ENCODE measurements at regions not wholly inside any gene's neighbourhood (a gene's known extent, or its start where the extent isn't known, plus 50 kb on each side); places are given as distances from the start of the nearest gene placed in this dataset.
"Not testable (repeated sequence)": the region's sequence is repeated elsewhere in the genome, so short reads cannot be mapped to it uniquely, and the experiment has no call there.

DNA sequence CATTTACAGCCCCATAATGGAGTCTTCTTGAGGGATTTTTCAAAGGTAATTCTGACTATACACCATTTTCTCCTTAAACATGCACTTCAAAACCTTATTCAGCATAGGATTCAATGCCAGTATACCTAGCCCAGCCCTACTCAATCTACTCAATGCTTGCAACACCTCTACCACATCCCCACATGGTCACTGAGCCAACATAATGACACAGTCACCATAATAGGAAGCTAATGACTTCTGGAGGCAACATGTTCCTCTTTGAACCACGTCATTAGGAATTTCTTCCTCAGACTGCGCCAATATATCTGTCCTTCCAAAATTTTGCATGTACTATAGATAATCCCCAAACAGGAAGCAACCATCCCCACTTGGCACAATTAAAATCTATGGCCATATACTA is 153.9 kb upstream of the SETMAR start:
- DNase-seq (ENCODE audit: low read depth): no peak

DNA sequence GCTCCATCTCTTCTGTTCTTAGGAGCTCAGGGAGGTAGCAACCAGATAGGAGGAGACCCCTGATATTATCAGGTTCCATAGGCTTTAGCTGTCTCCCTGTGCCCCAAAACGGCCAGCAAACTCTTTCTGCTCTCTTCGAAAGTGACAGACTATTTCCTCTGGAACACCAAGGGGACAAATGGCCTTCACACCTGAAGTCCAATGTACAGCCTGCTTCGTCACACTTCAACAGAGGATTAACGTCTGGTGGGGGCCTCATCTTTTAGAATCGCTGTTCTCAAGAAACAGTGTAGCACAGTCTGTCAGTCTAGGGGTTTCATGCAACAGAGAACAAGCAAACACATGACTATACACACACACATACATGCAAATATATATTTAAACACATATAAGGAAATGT is 152.4 kb upstream of the SETMAR start:
- no peak for DNase-seq (ENCODE audit: low read depth)

DNA sequence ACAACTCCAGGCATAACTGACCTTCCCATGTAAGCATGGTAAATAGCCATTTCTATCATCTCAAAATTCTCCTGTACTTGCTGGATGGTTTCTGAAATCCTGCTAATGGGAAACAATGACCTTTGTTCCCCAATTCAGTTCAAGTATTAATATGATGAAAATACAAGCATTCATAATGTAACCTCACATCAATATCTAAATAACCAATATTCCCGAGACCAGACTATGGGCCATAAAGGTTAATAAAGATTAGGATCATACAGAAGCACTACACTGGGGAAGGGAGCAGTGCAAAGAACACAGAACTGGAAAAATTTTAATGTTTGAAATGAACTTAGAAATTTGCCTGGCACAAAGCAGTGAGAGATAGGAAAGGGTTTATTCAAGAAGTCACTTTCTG is 151.3 kb upstream of the SETMAR start:
- DNase-seq (ENCODE audit: low read depth): no peak

DNA sequence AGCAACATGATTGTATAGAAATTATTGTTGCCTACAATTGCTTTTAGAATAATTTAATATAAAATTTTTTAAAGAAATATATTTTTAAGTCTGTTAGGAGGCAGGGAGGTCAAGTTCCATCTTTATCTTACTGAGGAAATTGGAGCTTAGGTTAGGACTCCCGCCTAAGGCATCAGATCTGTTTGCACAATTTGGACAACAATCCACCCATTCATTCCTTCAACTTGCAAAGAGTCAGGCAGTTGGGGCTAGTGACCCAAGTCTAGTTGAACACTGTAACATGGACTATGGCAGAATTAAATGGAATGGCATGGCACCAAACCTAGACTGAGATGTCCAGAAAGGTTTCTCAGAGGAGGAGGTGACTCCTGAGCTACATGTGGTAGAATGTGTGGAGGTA is 149.4 kb upstream of the SETMAR start:
- no peak for DNase-seq (ENCODE audit: low read depth)

DNA sequence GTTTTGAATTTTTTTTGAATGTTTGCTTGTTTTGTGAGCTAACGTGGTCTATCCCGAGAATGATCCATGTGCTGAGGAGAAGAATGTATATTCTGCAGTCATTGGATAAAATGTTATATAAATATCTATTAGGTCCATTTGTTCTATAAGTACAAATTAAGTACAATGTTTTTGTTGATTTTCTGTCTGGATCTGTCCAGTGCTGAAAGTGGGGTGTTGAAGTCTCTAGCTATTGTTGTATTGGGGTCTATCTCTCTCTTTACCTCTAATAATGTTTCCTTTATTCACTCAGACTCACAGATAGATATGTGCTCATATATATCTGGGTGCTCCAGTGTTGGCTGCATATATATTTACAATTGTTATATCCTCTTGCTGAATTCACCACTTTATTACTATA is 144.8 kb upstream of the SETMAR start:
- DNase-seq (ENCODE audit: low read depth): no peak

DNA sequence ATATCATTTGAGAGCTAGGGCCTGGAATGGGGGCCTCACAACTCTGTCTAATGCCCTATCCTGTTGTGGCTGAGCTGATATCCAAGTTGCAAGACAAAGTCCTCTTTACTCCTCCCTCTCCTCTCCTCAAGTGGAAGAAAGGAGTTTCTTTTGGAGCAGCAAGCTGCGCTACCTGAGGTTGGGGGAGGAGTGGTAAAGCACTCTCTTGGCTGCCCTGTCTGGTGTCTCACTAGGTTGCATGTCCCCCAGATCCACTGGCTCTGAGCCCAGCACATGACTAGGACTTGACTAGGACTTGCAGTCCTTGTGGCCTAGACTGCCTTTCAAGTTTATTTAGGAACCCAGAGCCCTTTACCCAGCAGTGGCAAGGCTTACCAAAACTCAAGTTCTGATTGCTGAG is 141.1 kb upstream of the SETMAR start:
- DNase-seq (ENCODE audit: low read depth): no peak

DNA sequence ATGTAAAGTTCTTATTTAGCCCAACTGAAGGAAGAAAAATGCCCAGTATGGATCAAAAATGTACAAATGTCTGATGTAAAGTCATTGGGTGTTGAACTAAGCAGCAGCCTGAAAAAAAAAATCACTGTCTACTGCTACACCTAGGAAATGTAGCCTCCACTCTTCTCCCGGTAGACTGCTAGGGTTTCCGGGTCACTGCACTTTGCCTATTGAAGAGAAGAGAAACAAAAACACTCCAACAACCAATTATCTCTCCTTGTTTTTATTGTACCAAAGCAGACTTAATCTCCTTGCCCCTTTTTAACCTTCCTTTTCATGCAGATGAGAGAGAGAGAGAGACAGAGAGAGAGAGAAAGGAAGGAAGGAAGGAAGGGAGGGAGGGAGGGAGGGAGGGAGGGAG is 140.2 kb upstream of the SETMAR start:
- no peak for DNase-seq (ENCODE audit: low read depth)

DNA sequence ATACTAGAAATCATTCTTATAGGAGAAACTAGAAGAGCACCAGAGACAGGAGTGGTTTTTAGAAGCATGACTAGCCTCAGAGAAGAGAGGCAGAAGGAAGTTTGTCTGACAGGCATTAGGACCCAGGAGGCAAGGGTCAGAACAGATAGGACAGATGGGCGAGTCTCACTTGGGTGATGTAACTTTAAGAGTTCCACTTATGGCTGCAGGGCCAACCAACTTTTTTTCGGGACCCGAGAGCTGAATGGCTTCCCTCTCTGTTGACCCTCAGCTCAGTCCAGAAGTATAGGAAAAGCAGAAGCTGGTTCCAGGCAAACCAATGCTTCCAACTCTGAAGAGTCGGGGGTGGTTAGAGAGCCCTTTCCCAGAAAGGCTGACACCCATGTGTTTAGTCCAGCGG is 136.6 kb upstream of the SETMAR start:
- no peak for DNase-seq (ENCODE audit: low read depth)

DNA sequence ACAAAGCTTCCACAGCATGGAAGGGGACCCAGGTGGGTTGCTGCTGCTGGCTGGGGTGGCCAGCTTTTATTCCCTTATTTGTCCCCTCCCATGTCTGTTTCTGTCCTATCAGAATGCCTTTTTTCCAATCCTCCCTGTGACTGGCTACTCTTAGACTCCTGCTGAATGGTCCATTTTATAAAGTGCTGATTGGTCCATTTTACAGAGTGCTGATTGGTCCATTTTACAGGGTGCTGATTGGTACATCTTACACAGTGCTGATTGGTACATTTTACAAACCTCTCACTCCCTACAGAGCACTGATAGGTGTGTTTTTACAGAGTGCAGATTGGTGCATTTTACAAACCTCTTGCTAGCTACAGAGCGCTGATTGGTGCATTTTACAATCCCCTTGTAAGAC is 135.9 kb upstream of the SETMAR start:
- DNase-seq (ENCODE audit: low read depth): not testable (repeated sequence)

DNA sequence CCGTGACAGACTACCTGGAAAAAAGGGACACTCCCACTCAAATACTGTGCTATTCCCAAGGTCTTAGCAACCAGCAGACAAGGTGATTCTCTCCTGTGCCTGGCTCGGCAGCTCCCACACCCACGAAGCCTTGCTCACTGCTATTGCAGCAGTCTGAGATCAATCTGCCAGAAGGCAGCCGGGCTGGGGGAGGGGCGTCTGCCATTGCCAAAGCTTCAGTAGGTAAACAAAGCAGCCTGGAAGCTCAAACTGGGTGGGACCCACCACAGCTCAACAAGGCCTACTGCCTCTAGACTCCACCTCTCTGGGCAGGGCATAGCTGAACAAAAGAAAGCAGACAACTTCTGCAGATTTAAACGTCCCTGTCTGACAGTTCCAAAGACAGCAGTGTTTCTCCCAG is 128.4 kb upstream of the SETMAR start:
- no peak for DNase-seq (ENCODE audit: low read depth)

DNA sequence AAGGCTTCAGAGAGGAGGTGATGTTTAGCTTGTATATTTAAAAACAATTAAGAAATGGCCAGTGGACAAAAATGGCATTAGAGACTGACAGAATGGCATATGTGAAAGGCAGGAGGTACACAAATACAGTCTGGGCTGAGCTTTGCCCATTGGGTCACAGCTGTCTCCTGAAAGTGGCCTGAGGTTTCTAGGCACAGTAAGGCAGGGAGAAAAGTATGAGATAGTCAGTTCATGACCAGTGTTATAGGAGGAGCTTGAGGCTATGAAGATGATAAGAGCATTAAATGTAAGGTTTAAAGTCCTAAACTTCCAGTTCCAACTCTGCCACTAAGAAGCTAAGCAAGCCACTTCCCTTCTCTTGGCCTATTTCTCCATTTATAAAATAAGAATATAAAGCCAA is 111.2 kb upstream of the SETMAR start:
- no peak for DNase-seq (ENCODE audit: low read depth)

DNA sequence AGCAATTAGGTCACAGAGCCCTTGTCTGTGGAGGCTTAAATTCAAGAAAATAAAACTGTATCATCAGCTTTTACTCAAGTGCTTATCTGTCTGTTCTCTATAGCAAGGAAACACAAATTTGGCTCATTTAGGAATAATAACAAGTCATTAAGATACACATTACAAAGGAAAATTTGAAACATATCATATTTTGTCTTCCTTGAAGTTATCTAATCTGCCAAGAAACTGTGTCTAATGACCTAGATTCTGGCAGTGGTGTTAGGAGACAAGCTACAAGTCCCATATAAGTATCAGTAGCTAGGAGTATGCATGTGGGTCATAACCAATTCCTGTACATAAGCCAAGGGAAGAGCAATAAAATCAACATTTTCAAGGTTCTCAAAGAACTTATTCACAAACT is 108.2 kb upstream of the SETMAR start:
- no peak for DNase-seq (ENCODE audit: low read depth)

DNA sequence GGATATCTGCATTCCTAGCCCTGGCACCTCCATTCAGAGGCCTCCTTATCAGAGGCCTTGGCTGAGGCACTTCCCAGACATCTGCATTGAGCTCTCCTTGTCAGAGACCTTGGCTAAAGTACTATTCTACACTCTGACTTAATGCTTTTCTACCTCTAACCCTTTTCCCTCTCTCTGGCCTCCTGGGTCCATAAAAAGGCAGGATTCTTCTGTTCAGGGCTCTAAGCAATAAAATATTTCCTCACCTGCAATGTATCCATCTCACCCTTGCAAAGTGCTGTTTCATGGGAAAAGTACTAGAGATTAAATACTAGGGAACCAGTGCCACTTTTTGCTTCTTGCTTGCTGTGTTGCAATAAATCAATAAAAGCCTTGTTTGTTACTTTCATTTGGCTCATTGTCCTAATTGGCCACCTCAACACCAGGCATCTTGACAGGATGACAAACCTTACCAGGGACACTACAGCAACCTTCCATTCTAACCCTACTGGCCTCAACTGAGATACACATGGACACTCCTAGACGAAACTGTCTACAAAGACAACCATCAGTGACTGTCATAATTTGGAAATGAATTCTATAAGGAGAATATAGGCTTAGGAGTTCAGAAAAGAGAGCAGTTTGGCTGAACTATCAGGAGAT is 106.5 kb upstream of the SETMAR start:
- DNase-seq (ENCODE audit: low read depth): no peak

DNA sequence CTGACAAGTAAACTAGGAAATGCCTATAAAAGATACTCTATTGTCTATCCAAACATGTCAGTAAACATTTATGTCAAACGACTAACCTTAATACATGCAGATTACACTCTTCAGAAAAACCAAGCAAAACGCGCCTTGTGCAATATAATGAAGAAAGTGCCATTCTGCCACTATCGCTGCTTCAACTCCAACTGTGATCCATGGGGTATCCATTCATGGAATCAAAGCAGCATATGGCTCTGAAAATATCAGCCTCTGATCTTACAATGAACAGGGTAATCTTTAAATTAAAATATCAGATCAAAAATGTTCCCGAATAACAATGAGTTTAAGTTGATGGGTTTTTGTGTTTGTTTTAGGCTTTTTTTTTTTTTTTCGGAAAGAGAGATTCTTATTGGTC is 105.5 kb upstream of the SETMAR start:
- DNase-seq (ENCODE audit: low read depth): no peak

DNA sequence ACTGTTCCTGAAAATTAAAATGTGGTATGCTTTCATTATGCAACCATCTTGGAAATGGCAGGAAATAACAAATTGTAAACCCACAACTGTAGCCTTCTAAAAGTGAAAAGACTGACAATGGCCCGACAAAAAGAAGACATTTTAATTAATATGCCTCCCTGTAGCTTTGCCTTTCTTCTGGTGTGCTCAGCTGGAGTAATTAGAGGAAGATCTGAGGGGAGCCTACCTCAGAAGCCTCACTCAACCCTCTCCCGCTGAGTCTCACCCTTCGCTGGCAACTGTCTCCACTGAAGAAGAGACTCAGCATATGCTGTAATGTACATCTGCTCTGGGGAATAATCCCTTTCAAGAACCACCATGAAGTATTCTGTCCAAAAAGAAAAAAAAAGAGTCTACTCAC is 104.7 kb upstream of the SETMAR start:
- no peak for DNase-seq (ENCODE audit: low read depth)

DNA sequence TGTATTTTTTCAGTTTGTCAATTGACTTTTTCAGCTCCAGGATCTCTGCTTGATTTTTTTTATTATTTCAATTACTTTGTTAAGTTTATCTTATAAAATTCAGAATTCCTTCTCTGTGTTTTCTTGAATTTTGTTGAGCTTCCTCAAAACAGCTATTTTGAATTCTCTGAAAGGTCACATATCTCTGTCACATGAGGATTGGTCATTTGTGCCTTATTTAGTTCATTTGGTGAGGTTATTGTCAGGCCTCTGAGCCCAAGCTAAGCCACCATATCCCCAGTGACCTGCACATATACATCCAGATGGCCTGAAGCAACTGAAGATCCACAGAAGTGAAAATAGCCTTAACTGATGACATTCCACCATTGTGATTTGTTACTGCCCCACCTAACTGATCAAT is 98.4 kb upstream of the SETMAR start:
- DNase-seq (ENCODE audit: low read depth): not testable (repeated sequence)

DNA sequence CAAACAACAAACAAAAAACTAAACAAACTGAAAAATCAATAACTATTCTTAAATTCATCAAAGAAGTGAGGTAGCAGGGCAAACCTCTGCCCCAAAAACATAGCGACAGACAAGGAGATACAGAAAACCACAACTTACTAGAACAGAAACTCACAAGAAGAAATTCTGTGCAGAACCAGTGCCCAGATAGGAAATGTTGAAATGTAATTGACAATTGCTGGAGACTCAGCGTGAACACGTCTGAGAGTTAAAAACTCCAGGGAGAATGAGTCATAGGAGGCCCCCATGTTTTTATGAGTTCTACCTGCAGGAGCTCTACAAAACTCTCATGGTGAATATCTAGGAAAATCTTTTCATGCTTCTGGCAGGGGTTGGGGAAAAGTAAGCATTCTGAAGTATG is 95.5 kb upstream of the SETMAR start:
- no peak for DNase-seq (ENCODE audit: low read depth)

DNA sequence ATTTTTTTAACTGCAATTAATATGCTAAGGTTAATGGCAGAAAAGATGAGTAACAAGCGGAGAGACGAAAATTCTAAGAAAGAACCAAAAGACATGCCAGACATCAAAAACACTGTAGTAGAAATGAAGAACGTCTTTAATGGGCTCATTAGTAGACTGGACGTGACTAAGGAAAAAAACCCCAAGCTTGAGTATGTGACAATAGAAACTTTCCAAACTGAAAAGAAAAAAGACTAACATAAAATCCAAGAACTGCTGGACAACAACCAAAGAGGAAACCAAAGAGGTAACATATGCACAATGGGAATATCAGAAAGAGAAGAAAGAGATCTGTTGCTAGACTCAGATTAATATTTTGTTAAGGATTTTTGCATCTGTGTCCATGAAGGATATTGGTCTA is 94.6 kb upstream of the SETMAR start:
- no peak for DNase-seq (ENCODE audit: low read depth)

DNA sequence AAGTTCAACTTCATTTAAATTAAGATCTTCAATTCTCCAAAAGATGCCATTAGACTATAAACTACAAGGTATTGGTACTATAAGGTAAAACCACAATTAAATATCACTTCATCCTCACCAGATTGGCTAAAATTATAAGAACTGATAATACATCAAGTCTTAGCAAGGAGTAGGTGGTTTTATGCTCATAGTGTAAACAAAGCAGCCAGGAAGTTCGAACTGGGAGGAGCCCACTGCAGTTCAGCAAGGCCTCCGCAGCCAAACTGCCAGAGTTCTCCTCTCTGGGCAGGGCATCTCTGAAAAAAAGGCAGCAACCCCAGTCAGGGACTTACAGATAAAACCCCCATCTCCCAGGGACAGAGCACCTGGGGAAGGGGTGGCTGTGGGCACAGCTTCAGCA is 91.6 kb upstream of the SETMAR start:
- DNase-seq (ENCODE audit: low read depth): no peak

DNA sequence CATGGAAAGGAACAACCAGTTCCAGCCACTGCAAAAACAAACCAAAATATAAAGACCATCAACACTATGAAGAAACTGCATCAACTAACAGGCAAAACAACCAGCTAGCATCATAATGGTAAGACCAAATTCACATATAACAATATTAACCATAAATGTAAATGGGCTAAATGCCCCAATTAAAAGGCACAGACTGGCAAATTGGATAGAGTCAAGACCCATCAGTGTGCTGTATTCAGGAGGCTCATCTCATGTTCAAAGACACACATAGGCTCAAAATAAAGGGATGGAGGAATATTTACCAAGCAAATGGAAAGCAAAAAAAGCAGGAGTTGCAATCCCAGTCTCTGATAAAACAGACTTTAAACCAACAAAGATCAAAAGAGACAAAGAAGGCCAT is 89.7 kb upstream of the SETMAR start:
- DNase-seq (ENCODE audit: low read depth): not testable (repeated sequence)

DNA sequence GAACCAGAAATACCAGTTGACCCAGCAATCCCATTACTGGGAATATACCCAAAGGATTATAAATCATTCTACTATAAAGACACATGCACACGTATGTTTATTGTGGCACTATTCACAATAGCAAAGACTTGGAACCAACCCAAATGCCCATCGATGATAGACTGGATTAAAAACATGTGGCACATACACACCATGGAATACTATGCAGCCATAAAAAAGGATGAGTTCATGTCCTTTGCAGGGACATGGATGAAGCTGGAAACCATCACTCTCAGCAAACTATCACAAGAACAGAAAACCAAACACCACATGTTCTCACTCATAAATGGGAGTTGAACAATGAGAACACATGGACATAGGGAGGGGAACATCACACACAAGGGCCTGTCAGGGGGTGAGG is 86.2 kb upstream of the SETMAR start:
- not testable (repeated sequence) for DNase-seq (ENCODE audit: low read depth)

DNA sequence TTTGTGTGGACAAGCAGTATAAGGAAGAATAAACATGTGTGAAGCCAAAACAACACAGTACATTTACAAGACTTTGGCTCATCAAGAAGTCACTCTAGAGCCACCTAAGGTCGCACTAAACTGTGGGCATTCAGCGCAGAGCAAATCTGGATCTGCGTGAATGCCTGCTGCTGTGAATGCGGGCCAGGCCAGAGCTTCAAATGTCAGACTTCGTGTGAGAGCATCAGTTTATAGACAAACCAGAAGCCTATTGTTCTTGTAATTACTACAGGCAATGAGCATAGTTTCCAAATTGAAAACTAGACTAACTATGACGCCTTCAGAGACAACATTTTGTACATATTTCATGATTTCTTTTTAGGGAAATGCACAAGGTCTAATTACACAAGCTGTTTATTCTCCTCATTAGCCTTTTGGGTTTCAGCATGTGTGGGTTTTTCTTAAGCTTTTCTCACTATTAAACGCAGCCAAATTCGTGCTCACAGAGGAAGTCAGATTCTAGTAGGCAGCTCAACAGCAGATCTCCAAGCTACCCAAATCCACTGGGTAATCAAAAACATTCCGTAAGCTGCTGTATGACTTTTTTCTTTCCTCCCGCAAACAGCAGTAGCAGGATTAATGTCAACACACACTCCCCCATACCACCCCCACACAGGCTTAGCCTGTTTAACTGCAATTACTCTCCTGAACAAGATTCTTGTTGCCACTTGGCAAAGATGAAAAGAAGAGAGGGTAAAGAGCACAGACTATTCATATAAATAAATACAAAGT is 84.5 kb upstream of the SETMAR start:
- DNase-seq (ENCODE audit: low read depth): no peak

DNA sequence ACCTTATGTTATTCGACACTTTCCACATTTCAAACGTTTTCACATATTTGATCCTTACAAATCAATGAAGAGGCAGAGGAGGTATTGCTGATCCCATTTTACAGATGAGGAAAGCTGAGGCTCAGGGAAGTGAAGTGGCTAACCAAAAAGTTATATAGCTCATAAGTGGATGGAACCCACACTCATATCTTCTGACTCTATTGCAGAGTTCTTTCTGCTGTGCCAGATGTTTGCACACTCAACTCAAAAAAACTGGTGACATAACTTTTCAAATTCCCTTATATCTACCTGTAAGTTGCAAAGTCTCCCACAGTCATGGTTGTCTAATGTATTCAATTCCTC is 84.0 kb upstream of the SETMAR start:
- DNase-seq (ENCODE audit: low read depth): no peak

DNA sequence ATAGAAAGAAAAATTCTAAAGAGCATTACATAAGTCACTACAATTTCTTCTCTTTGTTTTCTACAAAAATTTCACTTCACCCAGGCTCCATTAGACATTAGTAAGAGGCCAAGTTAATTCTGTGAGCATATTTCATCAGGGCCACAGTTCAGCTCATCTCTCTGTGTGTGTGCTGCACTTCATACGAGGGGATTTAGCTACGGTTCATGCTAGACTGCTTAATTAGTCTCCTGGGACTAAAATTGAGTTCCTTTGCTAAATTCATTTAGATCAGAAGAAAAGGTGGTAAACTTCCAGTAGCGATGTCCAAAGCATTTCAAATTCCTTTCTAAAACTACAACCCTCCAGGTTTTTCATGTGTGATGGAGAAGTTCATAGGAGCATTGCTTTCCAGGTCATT is 83.1 kb upstream of the SETMAR start:
- DNase-seq (ENCODE audit: low read depth): no peak
